ENCODE measurements at regions not wholly inside any gene's neighbourhood (a gene's known extent, or its start where the extent isn't known, plus 50 kb on each side); places are given as distances from the start of the nearest gene placed in this dataset.

DNA sequence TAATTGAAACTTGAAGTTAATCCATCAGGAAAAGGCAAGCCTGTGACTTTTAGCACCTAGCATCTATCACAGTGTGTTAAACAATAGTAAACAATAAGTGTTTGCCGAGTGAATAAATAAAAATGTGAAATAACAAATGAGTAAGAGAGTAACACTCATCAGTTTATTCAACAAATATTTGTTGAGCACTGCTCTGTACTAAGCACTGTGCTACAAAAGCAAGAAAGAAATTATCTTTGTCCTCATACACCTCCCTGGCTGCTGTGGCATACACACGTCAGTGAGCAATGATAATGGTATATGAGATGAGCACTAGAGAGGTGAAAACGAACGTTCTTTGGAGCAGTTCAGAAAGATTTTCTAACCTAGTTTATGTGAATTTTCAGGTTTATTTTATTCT, 295.0 kb upstream of the LRRC7 start:
- TF ChIP-seq, protein P1, sequence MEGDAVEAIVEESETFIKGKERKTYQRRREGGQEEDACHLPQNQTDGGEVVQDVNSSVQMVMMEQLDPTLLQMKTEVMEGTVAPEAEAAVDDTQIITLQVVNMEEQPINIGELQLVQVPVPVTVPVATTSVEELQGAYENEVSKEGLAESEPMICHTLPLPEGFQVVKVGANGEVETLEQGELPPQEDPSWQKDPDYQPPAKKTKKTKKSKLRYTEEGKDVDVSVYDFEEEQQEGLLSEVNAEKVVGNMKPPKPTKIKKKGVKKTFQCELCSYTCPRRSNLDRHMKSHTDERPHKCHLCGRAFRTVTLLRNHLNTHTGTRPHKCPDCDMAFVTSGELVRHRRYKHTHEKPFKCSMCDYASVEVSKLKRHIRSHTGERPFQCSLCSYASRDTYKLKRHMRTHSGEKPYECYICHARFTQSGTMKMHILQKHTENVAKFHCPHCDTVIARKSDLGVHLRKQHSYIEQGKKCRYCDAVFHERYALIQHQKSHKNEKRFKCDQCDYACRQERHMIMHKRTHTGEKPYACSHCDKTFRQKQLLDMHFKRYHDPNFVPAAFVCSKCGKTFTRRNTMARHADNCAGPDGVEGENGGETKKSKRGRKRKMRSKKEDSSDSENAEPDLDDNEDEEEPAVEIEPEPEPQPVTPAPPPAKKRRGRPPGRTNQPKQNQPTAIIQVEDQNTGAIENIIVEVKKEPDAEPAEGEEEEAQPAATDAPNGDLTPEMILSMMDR (IDR thresholded peaks at IDR 0.05): no peak
- no peak for TF ChIP-seq POLR2A (IDR thresholded peaks at IDR 0.05)
